Loucy (cell line): ENCODE measurements at regions not wholly inside any gene's neighbourhood (a gene's known extent, or its start where the extent isn't known, plus 50 kb on each side); places are given as distances from the start of the nearest gene placed in this dataset.

Source experiments
- EZH2phosphoT487 ChIP-seq: fragments of 200-600 bp; IDR thresholded peaks from 2 replicates; pipeline ENCODE4 v1.6.1; 2018; ENCODE audit warnings: antibody characterized with exemption, mild to moderate bottlenecking, moderate library complexity, borderline replicate concordance
- TF ChIP-seq, protein P1 (sequence below): fragments of 200-600 bp; sonication (generic); conservative IDR thresholded peaks from 2 replicates; pipeline ENCODE4 v1.5.1; 2014; ENCODE audit warnings: mild to moderate bottlenecking, antibody characterized with exemption, low read length

DNA sequence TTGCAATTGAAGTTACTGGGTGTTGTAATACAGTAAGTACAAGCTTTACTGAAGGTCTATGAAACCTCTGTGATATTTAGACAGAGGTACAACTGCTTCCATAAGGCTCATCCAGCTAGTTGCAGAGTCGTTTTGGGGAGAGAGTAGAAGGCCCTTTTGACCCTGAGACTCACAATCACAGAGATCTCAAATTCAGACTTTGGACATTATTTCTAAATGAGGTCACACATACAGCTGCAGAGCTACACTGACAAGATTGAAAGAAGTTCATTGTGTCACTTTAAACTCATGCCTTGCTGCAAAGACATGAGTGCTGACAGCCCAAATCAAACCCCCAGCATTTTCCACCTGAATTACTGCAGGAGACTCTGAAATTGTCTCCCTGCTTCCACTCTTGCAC is 205.9 kb upstream of the TMEM161B start:
- TF ChIP-seq, protein P1, sequence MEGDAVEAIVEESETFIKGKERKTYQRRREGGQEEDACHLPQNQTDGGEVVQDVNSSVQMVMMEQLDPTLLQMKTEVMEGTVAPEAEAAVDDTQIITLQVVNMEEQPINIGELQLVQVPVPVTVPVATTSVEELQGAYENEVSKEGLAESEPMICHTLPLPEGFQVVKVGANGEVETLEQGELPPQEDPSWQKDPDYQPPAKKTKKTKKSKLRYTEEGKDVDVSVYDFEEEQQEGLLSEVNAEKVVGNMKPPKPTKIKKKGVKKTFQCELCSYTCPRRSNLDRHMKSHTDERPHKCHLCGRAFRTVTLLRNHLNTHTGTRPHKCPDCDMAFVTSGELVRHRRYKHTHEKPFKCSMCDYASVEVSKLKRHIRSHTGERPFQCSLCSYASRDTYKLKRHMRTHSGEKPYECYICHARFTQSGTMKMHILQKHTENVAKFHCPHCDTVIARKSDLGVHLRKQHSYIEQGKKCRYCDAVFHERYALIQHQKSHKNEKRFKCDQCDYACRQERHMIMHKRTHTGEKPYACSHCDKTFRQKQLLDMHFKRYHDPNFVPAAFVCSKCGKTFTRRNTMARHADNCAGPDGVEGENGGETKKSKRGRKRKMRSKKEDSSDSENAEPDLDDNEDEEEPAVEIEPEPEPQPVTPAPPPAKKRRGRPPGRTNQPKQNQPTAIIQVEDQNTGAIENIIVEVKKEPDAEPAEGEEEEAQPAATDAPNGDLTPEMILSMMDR, result no peak
- no peak for TF ChIP-seq EZH2phosphoT487
